ENCODE measurements at regions not wholly inside any gene's neighbourhood (a gene's known extent, or its start where the extent isn't known, plus 50 kb on each side); places are given as distances from the start of the nearest gene placed in this dataset.

- TF ChIP-seq CTCF (conservative IDR thresholded peaks at IDR 0.05; ENCODE audit: low read length) (no peak), EZH2phosphoT487 (IDR thresholded peaks at IDR 0.05; ENCODE audit: borderline replicate concordance) (no peak)
These were observed 515.1 kb downstream of the DMAC1 start for GRCh38 chr9:7284517-7284916.

Measured in Loucy (cell line).